ENCODE measurements at regions not wholly inside any gene's neighbourhood (a gene's known extent, or its start where the extent isn't known, plus 50 kb on each side); places are given as distances from the start of the nearest gene placed in this dataset.

- no peak for FAIRE-seq
These were observed 157.7 kb upstream of the PITX2 start for GRCh38 chr4:110780538-110780937.

- no peak for FAIRE-seq
These were observed 159.1 kb upstream of the PITX2 start for GRCh38 chr4:110781944-110782343.

DNA sequence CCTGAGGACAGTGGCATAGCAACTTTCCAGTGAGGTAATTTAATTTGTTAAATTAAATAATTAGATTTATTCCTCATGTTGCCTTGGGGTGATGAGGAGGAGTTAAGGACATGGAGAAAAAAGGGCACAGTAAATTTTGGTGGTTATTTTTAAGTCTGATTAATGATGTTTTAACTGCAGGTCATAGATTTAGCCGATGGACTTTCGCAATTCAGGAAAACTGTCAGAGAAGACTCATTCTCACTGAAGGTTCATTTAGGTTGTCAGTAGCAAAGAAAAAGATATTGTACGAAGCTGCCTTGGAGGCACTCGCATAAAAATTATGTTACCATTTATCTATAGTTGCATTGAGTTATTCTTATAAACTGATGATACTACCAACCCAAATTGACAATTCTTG, 164.2 kb upstream of the PITX2 start:
- FAIRE-seq: no peak

DNA sequence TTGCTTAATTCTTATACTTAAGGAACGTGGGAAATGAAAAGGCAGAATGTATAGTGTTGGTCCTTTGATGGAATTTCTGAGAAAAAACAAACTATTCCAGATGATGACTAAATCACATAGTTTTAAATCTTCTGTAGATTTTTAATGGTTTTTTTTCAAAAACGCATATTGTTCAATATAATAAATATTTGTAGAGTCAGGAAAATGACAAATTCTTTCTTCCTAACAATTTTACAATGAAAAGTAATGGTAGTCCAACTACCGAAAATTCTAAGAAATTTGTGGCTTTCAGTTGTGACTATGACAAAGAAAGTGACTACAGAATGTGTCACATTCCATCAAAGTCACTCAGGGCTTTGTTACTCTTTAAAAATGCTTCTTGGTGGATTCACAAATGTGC, 164.8 kb upstream of the PITX2 start:
- FAIRE-seq: no peak

DNA sequence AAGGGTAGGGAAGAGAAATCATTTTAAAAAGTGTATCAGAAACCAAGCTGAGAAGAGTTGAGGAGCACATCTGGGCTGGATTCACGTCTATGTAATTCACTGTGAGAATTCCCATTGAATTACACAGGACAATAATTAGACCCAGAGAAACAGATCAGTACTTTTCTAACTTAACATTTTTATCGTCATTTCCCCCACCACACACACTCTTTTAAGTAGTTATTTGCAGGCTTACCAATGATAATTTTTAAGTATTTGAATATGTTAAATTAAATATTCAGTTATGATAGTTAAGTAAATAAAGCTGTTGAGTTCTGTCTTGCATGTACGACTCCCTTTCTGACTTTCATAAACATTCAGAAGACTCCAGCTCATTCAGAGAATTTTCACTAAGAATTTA, 165.4 kb upstream of the PITX2 start:
- no peak for FAIRE-seq

GRCh38 chr4:110792036-110792435, 169.2 kb upstream of the PITX2 start:
- FAIRE-seq: no peak

DNA sequence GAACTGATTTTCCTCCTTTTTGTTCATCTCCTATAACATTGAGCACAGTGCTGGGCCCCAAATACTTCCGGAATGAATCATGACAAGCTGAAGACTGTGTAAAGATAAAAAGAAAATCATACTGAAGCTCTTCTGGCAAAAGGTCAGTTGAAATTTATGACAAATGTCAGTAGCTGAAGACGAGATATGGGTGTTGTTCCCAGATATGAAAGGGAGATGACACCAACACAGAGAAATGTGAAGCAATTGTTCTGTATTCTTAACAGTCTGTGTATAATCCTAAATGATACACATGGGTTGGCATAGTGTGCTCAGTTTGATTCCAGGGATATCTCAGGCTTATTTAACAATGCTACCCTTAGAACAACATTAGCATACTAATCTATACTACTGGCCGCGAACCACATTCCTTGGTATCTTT, 170.5 kb upstream of the PITX2 start:
- FAIRE-seq: no peak

DNA sequence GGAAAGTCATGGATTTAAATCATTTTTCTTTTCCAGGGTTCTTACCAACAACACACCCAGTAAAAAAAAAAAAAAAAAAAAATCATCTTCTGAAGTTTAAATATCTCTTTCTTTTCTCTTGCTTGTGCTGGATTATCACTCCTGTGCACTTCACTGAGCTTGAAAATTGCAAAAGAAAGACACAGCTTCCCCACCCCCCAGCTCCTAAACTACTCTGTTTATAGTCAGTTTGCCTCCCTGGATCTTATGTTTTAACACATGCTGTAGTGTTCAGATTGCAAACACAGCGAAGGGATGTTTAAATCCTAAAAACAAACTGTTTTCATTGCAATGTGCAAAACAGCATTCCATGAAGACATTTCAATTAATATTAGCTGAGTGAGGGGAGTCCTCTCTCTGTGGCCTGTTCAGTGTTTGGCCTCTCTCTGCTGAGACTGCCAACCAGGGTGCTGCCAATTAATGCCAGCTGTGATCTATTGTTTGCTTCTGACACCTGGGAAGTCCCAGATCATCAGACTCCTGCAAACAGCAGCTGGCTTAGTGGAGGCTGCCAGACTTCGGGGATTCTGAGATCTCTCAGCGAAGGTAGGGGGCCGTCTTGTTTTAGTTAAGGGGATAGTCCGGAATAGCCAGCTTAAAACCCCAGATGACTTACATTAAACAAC, 171.1 kb upstream of the PITX2 start:
- FAIRE-seq: no peak

- FAIRE-seq: no peak
These were observed 173.1 kb upstream of the PITX2 start for GRCh38 chr4:110795971-110796370.

DNA sequence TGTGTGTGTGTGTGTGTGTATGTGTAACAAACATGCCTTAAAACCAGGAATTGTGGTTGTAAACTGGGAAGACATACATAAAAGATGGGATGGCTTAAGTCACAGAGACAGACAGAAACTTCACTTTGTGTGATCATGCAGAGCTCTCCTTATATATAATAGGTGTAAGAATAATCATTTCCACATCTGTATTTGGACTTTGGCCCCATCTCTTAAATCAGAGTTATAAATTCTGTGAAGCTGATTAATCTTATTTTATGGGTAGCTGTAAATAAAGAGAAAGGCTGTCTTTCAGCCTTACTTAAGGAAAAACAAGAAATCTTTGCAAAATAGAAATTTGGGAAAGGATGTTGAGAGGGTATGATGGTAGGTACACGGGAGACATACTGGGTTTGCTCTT, 174.6 kb upstream of the PITX2 start:
- FAIRE-seq: no peak

DNA sequence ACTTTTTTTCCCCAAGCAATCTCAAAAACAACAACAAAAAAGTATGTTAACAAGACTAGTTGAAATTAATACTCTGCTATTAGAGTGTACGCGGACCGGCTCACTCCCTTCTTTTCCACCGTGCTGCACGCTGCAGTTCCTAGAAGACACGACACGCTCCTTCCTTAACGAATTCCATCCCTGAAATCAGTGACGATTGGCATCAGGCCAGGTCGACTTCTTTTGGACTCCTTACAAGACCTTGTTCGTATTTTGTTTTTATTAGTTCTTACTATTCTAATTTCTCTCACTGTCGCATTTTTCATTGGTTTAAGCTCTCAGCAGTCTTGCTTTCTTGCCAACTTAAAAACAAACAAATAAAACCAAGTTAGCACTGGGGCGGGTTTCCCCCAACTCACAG, 175.8 kb upstream of the PITX2 start:
- FAIRE-seq: no peak

DNA sequence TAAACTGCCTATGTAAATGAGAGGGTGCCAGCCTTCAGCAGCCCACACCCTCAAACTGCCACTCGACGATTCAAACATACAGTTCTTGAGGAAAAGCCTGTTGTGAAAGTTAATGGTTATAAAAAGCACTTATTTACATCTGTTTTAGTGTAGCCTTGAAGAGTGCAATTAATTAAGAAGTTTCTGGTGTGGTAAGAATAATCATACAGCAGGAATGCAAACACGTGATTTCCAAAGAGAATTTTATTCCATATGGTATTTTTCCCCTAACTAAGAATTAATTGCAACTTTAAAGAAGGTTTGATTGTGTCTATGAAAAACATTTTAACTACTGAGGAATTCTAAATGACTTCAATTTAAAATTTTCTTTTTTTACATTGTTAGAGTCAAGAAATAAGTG, 176.3 kb upstream of the PITX2 start:
- FAIRE-seq: no peak

DNA sequence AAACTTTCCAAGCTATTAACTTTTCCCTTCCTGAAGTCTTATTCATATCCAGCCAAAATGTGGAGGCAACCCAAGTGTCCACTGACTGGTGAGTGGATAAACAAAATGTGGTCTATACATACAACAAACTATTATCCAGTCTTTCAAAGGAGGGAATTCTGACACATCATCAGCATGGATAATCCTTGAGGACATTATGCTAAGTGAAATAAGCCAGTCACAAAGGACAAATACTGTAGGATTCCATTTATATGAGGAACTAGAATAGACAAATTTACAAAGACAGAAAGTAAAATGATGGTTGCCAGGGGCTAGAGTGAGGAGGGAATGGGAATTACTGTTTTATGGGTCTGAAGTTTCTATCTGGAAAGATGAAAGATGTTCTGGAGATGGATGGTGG, 178.7 kb upstream of the PITX2 start:
- FAIRE-seq: no peak

- no peak for FAIRE-seq
These were observed 185.5 kb upstream of the PITX2 start for GRCh38 chr4:110808351-110808878.

GRCh38 chr4:110815950-110816349, 193.1 kb upstream of the PITX2 start:
- FAIRE-seq: no peak

DNA sequence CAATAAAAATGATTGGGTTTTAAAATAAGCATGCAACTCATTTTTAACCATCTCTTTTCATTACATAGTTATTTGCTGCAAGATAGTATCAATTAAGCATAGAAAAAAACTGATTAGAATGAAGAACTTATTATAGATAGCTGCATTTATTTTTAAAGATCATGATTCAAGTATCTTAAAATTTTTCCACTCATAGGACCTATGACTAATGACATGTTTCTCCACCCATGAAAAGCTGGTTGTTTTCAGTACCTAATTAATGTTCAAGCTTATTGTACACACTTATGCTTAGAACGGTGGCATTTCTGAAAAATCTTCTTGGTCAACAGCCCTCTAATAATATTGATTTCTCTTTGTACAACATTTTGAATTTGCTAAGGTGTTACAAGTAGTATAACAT, 193.5 kb upstream of the PITX2 start:
- FAIRE-seq: no peak

GRCh38 chr4:110821186-110821585, 198.3 kb upstream of the PITX2 start:
- FAIRE-seq: no peak

GRCh38 chr4:110823251-110823650, 200.4 kb upstream of the PITX2 start:
- no peak for FAIRE-seq

DNA sequence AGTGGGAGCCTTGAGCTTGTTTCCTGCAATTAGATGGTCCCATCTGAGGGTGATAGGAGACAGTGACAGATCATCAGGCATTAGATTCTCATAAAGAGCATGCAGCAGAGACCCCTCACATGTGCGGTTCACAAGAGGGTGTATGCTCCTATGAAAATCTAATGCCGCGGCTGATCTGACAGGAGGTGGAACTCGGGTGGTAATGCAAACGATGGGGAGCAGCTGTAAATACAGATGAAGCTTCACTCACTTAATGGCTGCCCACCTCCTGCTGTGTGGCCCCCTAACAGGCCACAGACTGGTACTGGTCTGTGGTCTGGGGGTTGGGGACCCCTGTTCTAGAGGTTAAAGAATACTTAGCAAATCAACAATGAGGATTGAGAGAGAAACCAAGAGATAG, 201.5 kb upstream of the PITX2 start:
- no peak for FAIRE-seq

DNA sequence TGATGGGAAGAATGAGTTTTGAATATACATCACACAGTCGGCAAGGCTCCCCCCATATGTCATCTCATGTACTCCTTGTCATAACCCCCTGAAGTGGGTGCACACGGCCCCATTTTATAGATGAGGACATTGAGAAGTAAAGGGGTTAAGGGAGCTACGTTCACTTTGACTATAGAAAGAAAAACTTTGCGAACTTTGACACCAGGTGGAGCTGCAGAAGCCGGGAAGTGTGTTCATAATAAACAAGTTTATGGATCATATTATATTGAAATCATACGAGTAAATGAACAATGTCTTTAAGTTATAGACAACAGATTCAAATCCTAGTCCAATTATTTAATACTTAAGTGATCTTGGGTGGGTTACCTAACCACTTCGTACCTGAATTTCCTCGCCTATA, 203.8 kb upstream of the PITX2 start:
- FAIRE-seq: no peak

- FAIRE-seq: no peak
These were observed 207.6 kb upstream of the PITX2 start for GRCh38 chr4:110830461-110830860.

GRCh38 chr4:110837896-110838450, 215.1 kb upstream of the PITX2 start:
- FAIRE-seq: no peak

DNA sequence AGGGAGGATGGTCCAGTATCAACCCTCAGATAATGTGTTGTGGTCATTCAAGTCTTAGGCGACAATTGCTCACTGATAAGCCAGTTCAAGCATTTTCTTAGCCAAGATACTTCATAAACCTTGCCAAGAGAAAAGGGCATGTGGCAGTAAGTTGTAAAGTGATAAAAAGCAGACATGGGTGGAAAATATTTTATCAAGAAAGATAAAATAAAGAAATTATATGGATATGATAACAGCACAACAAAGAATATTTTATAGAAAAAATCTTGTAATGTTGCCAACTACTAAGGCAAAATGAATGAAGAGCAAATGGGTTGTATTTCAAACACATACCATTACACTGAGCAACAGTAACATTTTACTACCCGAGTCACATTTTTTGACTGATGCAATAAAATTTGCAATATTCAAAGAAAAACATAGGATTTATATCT, 217.4 kb upstream of the PITX2 start:
- FAIRE-seq: no peak

DNA sequence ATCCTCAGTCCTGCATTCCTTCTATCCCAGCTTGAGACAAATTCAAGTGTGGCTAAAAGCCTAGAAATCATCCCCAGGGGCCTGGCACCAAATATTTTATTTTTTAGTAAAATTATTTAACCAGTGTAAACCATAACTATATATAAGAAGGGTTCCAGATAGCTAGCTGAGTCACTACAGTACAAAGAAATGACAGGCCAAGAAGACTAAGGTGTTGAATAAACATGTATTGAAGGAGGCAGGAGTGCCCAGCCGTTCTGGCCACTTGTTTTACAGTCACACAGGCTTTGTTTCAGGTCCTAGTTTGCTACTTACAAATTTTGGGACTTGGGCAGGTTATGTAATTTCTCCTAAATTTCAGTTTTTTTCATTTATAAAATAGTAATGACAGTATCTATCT, 225.9 kb upstream of the PITX2 start:
- no peak for FAIRE-seq

DNA sequence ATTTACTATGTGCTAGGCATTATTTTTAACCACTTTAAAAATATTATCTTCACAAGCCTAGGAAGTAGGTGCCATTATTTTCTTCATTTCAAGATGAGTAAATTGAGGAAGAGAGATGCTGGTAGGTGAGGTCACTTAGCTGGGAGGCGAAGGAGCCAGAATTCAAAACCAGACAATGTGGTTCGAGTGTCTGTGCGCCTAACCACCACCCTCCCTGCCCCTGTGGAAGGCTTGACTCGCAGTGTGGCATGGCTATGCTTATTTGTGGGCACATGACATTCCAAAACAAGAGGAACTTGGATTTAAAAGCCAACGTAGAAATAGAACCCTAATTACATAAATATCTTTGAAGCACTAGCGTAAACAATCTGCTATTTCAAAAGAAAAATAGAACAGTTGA, 226.6 kb upstream of the PITX2 start:
- FAIRE-seq: no peak
